Uterus (tissue), 2 donors: ENCODE measurements at regions not wholly inside any gene's neighbourhood (a gene's known extent, or its start where the extent isn't known, plus 50 kb on each side); places are given as distances from the start of the nearest gene placed in this dataset.

Experiments
- CTCF ChIP-seq, 4 experiments: fragments of 200-600 bp in 2 of 4; fragments of 450-650 bp in 2 of 4; sonication (generic) in 2 of 4; IDR thresholded peaks; one replicate each; pipeline ENCODE4 v1.5.1; 2016 to 2019; ENCODE audit warnings: antibody characterized with exemption in 4 of 4, mild to moderate bottlenecking in 2 of 4, moderate library complexity in 1 of 4
- POLR2A ChIP-seq, 2 donors: fragments of 450-650 bp; IDR thresholded peaks; one replicate each; pipeline ENCODE4 v1.6.1; 2016; ENCODE audit warnings: antibody characterized with exemption in 2 of 2, mild to moderate bottlenecking in 1 of 2, moderate library complexity in 1 of 2

- TF ChIP-seq CTCF (IDR thresholded peaks at IDR 0.05), result no peak
- TF ChIP-seq POLR2A (IDR thresholded peaks at IDR 0.05), result no peak
These were observed 389.4 kb upstream of the NRSN1 start for GRCh38 chr6:23736577-23736976.
